CD4-positive, alpha-beta T cell treated with Interleukin-4 for 1 hour (primary cell): ENCODE measurements at regions not wholly inside any gene's neighbourhood (a gene's known extent, or its start where the extent isn't known, plus 50 kb on each side); places are given as distances from the start of the nearest gene placed in this dataset.

Experiments used
- DNase-seq, 2 donors: peaks; one replicate each; pipeline ENCODE4 v3.0.0-alpha.2; 2020 to 2022

DNA sequence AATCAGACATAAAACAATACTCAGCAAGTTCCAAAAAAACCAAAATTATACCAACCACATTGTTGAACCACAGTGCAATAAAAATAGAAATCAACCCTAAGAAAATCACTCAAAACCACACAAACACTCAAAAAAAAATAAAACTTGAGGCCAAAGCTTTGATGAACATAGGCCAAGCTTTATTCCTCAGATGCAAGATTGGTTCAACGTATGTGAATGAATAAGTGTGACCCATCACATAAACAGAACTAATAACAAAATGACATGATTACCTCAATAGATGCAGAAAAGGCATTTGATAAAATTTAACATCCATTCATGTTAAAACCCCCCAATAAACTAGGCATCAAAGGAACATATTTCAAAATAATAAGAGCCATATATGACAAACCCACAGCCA lies 506.1 kb upstream of the FZD8 start:
- no peak for DNase-seq

- DNase-seq: no peak
Observed at GRCh38 chr10:36147529-36147928, 505.4 kb upstream of the FZD8 start.

DNA sequence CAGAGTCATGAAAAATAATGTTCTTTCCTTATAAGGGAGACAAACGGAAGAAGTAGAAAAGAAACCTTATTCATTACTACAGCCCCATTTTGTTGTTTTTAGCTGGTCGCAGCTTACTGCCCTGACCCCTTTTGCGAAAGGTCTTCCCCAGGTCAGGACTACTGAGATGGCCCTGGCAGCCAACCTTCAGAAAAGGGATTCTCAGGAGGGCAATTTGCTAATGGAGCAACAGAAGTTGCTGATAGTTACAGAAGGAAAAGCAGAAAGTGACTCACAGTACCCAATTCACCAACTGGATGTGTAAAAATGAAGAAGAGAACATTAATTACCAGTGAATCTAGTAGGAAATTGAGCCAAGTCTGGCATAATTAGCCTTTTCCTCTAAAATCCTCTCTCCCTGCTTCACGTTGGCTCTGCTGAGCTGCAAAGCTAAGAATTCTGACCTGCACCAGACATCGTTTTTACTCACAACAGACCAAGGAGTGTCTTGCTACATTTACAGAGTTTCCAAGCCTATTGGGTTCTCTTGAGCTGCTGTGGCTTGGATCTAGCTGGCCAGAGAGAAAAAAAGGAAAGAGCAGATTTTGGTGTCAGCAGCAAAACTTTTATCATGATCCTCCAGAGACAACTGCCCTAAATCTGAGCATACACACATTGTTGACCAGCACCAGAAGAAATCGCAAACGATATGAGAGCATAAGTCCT lies 499.9 kb upstream of the FZD8 start:
- no peak for DNase-seq

- DNase-seq: no peak
Observed at GRCh38 chr10:36129051-36129450, 487.0 kb upstream of the FZD8 start.

DNA sequence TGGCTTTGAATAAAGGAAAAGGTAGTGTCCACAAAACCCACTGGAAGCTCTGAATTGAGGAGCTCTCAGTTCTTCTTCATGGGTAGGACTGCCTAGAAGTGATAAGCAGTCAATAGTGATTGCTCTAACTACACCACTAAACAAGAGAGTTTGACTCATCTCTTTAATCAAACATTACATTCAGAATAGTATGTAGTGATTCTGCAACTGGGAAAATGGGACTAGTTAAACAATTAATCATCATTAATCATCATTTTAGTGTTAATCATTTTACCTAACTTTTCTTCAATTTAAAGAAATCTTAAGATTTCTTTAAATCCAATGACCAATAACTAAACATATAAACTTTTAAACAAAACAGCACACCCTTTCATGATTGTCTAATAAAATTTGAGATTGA lies 484.0 kb upstream of the FZD8 start:
- DNase-seq: no peak

GRCh38 chr10:36119455-36119854 lies 477.4 kb upstream of the FZD8 start:
- DNase-seq: no peak

GRCh38 chr10:36118314-36118713 lies 476.2 kb upstream of the FZD8 start:
- no peak for DNase-seq

GRCh38 chr10:36117890-36118289 lies 475.8 kb upstream of the FZD8 start:
- DNase-seq: no peak

DNA sequence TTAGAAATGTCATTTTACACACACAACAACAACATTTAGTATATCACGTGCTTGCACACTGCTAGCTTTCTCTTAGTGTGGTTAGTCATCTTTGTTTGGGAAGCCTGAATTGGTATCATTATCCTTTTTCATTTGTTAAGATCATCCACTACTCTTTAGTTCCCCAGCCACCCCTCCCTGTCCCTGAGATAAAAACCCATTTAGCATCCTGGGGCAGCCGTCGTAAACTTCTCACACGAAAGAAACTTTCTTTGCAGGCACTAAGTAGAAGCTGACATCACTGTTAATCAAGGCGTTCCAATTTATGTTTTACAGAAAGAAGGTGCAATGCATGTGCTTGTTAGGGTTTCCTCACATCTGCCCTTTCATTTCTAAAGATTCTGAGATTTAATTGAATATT lies 475.1 kb upstream of the FZD8 start:
- no peak for DNase-seq

DNA sequence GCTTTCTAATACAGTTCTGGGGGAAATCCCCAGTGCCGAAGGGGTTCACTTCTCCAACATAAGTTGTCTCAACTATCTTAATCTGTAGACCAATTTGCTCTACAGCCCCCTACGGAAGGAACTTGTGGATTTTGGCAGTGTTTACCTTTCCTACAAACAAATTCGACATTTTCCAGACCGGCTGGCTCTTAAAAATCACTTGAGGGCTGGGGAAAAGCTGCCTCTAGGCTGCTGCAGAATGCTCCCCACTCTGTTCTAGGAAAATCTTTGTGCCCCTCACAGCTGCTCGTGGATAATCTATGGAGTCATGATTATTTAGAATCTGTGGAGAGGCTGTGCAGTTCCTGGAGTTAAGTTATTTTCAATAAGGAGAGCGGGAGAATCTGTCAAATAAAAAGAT lies 474.6 kb upstream of the FZD8 start:
- DNase-seq: no peak

GRCh38 chr10:36116040-36116439 lies 473.9 kb upstream of the FZD8 start:
- no peak for DNase-seq

GRCh38 chr10:36115364-36115763 lies 473.3 kb upstream of the FZD8 start:
- DNase-seq: no peak

GRCh38 chr10:36114913-36115312 lies 472.8 kb upstream of the FZD8 start:
- DNase-seq: no peak

GRCh38 chr10:36114141-36114540 lies 472.0 kb upstream of the FZD8 start:
- no peak for DNase-seq

DNA sequence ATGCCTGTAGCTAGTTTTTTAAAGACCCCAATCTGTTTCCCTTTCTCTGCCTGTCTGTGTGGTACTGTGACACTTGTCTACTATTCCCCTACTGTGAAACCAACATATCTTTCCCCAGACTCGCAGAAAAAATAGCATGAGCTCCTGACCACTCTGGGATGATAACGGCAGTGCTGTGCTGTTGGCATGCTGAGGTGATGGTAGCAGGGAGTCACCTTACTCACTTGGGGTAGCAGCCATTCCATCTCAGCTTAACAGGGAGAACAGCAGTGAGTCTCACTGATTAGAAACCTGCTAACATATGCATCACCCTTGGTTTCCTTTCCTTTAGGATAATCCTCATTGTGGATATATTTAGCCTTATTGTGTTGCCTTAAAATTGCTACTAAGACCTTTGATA lies 469.6 kb upstream of the FZD8 start:
- no peak for DNase-seq

- no peak for DNase-seq
Observed at GRCh38 chr10:36110097-36110496, 468.0 kb upstream of the FZD8 start.

DNA sequence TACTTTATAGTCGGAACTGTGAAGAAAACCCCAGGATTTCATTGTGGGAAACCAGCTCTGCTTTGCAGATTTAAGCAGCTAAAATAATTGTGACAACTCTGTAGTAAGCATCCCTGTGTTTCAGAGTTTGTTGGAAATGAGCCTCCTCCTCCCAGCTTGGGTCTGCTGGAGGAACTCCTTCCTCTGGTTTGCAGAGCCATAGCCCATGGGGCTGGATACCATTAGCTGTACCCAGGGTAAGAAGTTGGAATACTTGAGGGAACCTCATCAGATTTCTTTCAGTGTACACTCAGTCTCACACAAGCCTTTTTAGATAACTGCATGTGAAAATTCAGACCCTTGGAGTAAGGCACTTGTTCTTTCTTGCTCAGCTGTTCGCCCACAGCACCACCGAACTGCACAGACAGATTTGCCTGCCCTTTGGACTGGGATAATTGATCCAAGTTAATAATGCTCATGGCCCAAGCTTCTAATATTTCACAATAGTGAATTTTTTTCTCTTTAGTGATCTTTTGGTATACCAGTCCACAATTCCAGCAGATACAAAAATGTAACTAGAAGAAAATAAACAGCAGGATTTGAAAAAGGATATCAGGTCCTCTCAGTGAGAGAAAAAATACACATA lies 467.4 kb upstream of the FZD8 start:
- no peak for DNase-seq

GRCh38 chr10:36097696-36098095 lies 455.6 kb upstream of the FZD8 start:
- DNase-seq: no peak

DNA sequence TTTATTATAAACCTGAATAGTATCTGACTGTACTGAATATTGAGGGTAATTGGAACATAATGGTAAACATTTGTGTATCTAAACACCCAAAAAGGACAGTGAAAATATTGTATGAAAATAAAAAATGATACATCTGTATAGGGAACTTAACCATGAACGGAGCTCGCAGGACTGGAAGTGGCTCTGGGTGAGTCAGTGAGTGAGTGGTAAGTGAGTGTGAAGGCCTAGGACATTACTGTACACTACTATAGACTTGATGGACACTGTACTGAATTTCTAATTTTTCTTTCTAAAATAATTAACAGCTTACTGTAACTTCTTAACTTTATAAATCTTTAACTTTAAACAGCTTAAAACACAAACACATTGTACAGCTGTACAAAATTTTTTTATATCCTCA lies 454.5 kb upstream of the FZD8 start:
- DNase-seq: no peak

GRCh38 chr10:36094096-36094495 lies 452.0 kb upstream of the FZD8 start:
- no peak for DNase-seq

DNA sequence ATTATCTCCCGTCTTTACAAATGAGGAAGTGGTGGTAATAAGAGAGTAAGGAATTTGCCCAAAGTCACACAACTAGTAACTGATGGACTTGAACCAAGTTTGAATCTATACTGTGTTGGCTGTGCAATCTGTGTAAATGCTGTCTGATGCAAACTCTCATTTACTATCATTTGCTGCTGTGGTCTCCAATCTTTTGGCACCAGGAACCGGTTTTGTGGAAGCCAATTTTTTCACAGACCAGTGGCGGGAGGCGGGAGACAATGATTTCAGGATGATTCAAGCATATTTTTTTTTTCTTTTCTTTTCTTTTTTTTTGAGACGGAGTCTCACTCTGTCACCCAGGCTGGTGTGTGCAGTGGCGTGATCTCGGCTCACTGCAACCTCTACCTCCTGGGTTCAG lies 450.0 kb upstream of the FZD8 start:
- no peak for DNase-seq

- no peak for DNase-seq
Observed at GRCh38 chr10:36091007-36091406, 448.9 kb upstream of the FZD8 start.

DNA sequence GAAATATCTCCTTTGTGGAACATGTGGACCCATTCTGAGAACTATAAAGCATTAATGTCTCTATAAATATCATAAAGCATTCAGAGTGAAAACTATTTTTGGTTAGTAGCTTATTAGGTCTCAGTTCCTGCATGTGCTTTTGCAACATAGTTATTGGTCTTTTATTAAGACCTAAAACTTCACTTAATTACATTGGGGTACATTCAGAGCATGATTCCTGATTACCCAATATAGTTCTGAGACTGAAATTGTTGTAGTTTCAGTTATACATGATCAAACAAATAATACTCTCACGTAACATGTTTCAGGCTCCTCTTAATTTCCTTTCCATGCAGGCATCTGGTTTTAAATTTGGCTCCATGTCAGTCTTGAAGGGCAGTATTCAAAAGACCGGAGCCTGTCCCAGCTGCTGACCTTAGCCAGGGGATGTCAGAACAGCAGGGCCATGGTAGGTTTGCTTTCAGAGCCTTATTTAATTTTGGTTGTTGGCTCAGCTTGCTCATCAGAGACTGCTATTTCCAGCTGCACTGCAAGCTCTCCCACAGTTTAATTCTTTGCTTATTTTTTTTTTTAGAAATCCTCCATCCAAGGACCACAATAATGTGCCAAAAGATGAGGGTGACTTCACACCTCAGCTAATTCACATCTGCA lies 447.8 kb upstream of the FZD8 start:
- no peak for DNase-seq
